Neural cell (in vitro differentiated cells): ENCODE measurements at regions not wholly inside any gene's neighbourhood (a gene's known extent, or its start where the extent isn't known, plus 50 kb on each side); places are given as distances from the start of the nearest gene placed in this dataset.

ENCODE experiments used
- CTCF ChIP-seq: fragments of 450-650 bp; IDR thresholded peaks from 2 replicates; pipeline ENCODE4 v1.5.1; 2014; ENCODE audit warnings: antibody characterized with exemption, mild to moderate bottlenecking, moderate library complexity; ENCODE audit not compliant: poor library complexity, severe bottlenecking
- EZH2 ChIP-seq: fragments of 200-600, 300-800 bp; shearing (Covaris generic), sonication (generic); IDR thresholded peaks from 2 replicates; pipeline ENCODE4 v1.6.1; 2014; ENCODE audit warnings: antibody characterized with exemption, low read length, borderline replicate concordance, mild to moderate bottlenecking; ENCODE audit not compliant: insufficient read depth, poor library complexity, severe bottlenecking
- REST ChIP-seq: IDR thresholded peaks from 2 replicates; pipeline ENCODE4 v1.6.1; 2012; ENCODE audit warnings: borderline replicate concordance

- TF ChIP-seq EZH2 (no peak), REST (no peak), CTCF (no peak)
Measured at GRCh38 chr4:125369098-125369497, 54.3 kb downstream of the FAT4 start.
